Breast epithelium (tissue), 3 donors: ENCODE measurements at regions not wholly inside any gene's neighbourhood (a gene's known extent, or its start where the extent isn't known, plus 50 kb on each side); places are given as distances from the start of the nearest gene placed in this dataset.

Source experiments
- CTCF ChIP-seq, 3 donors: fragments of 450-650 bp; IDR thresholded peaks; one replicate each; pipeline ENCODE4 v1.5.1; 2016 to 2017; ENCODE audit warnings: antibody characterized with exemption in 3 of 3, mild to moderate bottlenecking in 3 of 3, moderate library complexity in 3 of 3
- POLR2A ChIP-seq: fragments of 450-650 bp; IDR thresholded peaks from one replicate; pipeline ENCODE4 v1.6.1; 2016; ENCODE audit warnings: antibody characterized with exemption, mild to moderate bottlenecking, moderate library complexity

GRCh38 chr4:18572481-18572880 lies 550.9 kb upstream of the LCORL start:
- TF ChIP-seq CTCF (IDR thresholded peaks at IDR 0.05) (no peak), POLR2A (no peak)
